GM12874 (cell line): ENCODE measurements at regions not wholly inside any gene's neighbourhood (a gene's known extent, or its start where the extent isn't known, plus 50 kb on each side); places are given as distances from the start of the nearest gene placed in this dataset.

ENCODE experiments used
- TF ChIP-seq, protein P1 (sequence below): IDR thresholded peaks from 2 replicates; pipeline ENCODE4 v1.5.1; 2011; ENCODE audit warnings: low read depth, mild to moderate bottlenecking, control low read depth, low read length, moderate library complexity; ENCODE audit not compliant: insufficient read depth

DNA sequence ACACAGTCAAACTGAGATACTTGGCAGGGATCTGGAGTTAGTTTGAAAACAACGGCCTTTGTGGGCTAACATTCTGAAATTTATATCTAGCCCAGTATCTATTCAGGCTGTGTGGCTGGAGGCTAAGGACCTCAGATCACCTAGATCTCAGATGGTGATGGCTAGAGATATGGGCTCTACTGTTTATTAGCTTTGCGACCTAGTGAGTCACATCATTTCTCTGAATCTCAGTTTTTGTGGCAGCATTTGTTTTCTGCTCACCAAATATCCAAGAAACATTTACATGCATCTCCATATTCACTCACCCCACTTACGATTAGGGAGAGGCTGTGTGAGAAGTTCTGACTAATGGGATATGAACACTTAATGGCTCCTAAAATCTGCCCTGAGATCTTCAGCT is 503.9 kb downstream of the KIF20B start:
- TF ChIP-seq, protein P1, sequence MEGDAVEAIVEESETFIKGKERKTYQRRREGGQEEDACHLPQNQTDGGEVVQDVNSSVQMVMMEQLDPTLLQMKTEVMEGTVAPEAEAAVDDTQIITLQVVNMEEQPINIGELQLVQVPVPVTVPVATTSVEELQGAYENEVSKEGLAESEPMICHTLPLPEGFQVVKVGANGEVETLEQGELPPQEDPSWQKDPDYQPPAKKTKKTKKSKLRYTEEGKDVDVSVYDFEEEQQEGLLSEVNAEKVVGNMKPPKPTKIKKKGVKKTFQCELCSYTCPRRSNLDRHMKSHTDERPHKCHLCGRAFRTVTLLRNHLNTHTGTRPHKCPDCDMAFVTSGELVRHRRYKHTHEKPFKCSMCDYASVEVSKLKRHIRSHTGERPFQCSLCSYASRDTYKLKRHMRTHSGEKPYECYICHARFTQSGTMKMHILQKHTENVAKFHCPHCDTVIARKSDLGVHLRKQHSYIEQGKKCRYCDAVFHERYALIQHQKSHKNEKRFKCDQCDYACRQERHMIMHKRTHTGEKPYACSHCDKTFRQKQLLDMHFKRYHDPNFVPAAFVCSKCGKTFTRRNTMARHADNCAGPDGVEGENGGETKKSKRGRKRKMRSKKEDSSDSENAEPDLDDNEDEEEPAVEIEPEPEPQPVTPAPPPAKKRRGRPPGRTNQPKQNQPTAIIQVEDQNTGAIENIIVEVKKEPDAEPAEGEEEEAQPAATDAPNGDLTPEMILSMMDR: no peak

DNA sequence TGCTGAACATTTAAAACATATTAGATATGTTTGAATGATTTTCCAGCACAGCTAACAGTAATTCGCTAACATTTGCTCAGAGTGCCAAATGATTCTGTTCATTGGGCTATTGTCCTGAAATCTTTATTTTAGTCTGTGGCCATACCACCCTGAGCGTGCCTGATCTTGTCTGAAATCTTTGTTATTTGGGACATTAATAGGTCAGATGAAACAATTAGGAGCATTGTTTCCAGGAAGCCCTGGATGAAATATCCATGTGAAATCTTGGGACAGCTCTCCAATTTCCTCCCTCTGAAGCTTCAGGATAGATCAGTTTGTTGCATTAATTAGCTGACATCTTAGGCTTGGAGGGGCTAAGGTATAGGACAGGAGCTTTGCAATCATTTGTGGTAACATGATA is 512.0 kb downstream of the KIF20B start:
- TF ChIP-seq, protein P1: no peak

DNA sequence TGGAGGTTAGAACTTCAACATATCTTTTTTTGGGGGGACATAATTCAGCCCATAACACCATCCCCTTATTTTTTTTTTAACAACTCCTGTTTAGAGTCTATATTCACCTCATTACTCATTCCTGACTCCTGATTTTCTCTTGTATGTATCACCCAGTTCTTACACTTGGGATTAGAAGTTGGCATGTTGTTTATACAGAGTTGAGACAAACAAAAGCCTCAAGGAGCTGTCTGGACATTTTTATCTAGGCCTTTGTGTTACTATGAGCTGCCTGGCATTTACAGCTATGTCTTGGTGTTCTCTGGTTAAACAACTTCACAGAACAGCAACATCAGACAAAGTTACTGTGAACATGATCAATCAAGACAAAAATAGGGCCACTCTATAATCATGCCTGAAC is 517.5 kb downstream of the KIF20B start:
- TF ChIP-seq, protein P1: no peak

DNA sequence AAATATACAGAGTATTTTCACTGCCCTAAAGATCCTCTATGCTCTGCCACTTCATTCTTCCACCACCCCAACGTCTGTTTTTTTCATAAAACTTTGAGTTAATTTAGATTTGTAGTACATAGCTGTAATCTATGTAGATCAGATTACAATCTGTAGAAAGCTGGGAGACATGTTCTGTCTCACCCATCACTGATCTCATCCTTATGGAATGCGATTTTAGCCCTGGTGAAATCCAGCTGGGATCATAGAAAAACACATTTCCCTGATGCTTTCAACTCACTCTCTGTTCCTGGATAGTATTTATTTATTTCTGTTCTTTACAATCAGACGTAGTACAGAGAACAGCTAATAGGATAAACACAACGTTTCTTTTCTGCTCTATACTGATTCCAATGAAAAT is 521.0 kb downstream of the KIF20B start:
- TF ChIP-seq, protein P1: no peak

DNA sequence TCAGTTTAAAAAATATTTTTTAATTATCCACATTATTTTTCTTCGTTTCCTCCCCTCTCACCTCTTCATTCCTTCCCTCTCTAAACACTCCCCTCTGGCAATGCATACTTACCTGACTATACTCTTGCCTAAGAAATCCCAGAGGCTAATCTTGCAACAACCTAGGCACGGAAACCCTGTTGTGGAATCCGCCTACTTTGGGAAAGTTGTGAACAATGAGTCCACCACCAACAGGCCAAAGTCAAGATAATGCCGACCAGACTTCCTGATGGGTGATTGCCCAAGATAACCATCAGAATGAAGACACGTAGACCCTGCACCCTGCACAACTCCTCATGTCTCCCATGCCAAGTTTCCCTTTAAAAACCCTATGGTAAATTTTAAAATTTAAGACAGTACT is 521.5 kb downstream of the KIF20B start:
- TF ChIP-seq, protein P1: no peak

DNA sequence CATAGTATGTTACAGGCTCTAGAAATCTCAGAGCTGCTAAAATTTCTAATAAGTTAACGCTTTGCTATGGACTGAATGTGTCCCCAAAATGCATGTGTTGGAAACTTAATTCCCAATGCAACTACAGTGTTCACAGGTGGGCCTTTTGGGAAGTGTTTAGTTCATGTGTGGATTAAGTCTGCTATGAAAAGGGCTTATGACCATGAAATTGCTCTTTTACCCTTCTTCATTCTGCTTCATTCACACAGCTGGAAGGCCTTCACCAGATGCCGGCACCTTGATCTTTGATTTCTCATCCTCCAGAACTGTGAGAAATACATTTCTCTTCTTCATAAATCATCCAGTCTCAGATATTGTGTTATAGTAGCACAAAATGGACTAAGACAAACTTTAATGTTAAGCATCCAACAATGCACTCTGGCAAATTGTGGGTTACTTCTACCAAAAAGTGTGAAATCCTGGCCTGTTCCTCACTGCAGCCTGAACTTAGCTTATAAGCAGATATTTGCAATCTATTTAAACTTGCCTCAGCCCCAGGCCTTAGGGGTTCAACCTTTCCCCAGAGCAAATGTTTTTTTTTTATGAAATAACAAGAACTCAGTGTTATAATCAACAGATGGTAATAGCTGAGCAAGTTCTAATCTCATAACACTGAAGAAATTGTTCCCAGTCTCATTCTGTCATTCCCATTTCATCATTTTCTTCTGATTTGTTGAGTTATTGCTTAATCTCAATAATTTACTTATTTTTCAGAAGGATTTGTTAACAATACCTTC is 523.6 kb downstream of the KIF20B start:
- TF ChIP-seq, protein P1: no peak

DNA sequence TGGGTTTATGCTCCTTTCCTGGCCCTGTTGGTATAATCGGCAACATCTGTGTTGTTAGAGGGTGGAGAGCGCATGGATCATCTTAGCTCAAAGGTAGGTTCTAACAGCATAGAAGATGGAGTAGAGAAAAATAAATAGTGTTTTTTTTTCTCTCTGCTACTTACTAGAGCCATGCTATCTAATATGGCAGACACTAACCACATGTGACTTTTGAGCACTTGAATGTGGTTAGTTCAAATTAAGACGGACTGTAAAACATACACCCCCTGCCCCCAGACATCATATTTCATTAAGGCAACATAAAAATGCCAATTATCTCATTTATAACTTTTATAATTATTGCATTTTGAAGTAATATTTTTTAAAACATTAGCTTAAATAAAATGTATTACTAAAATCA is 525.1 kb downstream of the KIF20B start:
- TF ChIP-seq, protein P1: no peak
